NCI-H2081 (cell line): ENCODE measurements at regions not wholly inside any gene's neighbourhood (a gene's known extent, or its start where the extent isn't known, plus 50 kb on each side); places are given as distances from the start of the nearest gene placed in this dataset.

Experiments used
- DNase-seq, 2 experiments: peaks; one replicate each; lab custom pipeline; 2025; lab: John Stamatoyannopoulos, UW

DNA sequence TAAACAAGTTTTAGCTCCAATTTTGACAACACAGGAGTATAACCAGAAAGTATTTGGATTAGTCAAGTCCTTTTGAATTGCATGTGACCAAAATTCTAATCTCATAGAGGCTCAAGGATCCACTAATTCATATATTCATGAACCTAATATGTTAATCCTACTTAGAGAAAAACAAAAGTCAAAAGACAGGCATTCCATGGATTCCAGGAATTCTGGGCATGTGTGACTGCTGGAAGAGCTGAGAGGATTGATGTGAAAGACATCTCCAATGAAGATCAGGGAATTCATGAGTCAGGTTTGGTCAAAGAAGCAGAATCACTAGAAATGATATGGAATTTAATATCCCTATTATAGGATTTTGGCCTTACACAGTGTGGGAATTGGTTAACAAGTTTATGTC, 1494.6 kb upstream of the DDX18 start:
- no peak for DNase-seq

GRCh38 chr2:116329280-116329679, 1485.2 kb upstream of the DDX18 start:
- DNase-seq: no peak

GRCh38 chr2:116340690-116341089, 1473.8 kb upstream of the DDX18 start:
- DNase-seq: no peak

DNA sequence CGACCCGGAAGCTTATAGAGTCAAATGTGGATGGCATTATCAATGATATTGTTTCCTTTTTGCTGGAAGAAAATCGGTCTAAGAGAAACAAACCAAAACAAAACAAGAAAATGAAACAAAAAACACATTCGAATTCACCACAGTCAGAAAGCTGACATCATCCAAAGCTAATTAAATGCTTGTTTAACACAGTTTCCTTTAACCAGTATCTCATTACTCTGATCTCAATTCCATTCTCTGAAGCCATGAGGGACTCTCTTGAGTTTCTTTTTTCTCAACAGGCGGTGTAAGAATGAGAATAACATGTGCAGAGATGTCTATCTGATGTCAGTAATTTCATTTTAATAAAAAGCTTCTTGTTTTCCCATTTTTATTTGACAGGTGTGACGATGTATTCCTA, 1448.3 kb upstream of the DDX18 start:
- no peak for DNase-seq

- no peak for DNase-seq
Measured at GRCh38 chr2:116378786-116379185, 1435.7 kb upstream of the DDX18 start.

- no peak for DNase-seq
Measured at GRCh38 chr2:116411211-116411610, 1403.3 kb upstream of the DDX18 start.

GRCh38 chr2:116413659-116414058, 1400.8 kb upstream of the DDX18 start:
- no peak for DNase-seq

- DNase-seq: no peak
Measured at GRCh38 chr2:116416731-116417377, 1397.6 kb upstream of the DDX18 start.

DNA sequence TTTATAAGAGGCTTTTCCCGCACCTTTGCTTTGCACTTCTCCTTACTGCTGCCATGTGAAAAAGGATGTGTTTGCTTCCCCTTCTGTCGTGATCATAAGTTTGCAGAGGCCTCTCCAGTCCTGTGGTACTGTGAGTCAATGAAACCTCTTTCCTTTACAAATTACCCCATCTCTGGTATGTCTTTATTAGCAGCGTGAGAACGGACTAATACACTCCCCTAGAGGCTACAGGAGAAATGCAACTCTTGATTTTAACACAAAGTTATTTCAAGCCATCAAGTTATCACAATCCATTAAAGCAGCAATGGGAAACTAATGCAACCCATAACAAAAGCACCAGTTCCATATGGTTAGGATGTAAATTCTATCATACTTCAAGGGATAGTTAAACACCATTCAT, 1378.8 kb upstream of the DDX18 start:
- DNase-seq: no peak

GRCh38 chr2:116440104-116440653, 1374.3 kb upstream of the DDX18 start:
- DNase-seq: no peak

GRCh38 chr2:116442418-116442817, 1372.1 kb upstream of the DDX18 start:
- DNase-seq: no peak

DNA sequence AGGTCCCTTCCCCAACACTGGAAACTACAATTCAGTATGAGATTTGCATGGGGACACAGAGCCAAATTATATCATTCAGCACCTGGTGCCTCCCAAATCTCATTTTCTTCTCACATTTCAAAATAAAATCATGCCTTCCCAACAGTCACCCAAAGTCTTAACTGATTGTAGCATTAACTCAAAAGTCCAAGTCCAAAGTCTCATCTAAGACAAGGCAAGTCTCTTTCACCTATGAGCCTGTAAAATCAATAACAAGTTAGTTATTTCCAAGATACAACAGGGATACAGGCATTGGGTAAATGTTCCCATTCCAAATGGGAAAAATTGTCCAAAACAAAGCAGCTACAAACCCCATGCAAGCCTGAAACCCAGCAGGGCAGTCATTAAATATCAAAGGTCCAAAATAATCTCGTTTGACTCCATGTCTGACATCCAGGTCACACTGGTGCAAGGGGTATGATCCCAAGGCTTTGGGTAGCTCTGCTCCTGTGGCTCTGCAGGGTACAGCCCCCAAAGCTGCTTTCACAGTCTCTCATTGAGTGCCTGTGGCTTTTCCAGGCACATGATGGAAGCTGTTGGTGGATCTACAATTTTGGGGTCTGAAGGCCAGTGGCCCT, 1370.1 kb upstream of the DDX18 start:
- no peak for DNase-seq

DNA sequence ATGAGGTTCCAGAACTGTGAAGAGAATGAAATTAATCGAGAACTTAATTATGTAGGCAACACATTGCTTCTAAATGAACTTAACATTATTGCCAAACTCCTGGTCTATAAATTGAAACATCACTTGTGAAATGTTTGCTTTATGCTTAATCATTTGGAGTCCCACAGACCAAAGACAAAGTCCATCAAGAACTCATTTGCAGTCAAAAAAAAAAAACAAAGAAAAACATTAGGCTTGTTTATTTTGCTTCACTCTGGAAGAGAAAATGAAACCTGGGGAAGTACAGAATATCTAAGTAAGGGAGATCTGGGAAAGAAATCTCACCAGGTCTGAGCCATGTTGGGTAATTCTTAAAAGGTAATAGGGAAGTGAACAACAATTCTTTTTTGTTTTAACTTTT, 1363.5 kb upstream of the DDX18 start:
- no peak for DNase-seq

DNA sequence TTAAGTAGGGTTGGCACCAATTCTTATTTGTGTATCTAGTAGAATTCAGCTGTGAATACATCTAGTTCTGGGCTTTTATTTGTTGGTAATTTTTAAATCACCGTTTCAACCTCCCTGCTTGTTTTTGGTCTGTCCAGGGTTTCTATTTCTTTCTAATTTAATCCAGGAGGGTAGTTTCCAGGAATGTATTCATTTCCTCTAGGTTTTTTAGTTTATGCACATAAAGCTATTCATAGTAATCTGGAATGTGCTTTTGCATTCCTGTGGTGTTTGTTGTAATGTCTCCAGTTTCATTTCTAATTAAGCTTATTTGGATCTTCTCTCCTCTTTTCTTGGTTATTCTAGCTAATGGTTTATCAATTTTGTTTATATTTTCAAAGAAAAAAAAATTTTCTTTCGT, 1361.8 kb upstream of the DDX18 start:
- no peak for DNase-seq

DNA sequence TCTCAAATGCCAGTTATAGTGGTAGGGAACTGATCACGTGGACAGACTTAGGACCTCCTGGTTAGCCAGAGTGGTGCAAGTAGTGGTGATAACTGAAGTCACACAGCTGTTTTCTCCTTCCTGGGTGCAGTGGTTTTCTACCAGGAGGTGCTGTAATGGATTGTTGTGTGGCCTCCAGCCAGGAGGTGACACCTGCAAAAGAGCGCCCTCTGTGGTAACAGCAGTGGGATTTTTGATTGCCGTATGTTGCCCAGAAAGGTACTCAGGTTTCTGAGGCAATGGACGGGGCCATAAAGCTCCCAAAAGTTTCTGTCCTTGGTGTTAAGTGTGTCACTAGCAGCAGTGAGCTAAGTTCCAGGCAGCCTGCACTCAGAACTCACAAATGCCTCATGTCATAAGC, 1358.1 kb upstream of the DDX18 start:
- no peak for DNase-seq

- DNase-seq: peak; percentile 52 to 89
Measured at GRCh38 chr2:116467243-116467642, 1347.2 kb upstream of the DDX18 start.

DNA sequence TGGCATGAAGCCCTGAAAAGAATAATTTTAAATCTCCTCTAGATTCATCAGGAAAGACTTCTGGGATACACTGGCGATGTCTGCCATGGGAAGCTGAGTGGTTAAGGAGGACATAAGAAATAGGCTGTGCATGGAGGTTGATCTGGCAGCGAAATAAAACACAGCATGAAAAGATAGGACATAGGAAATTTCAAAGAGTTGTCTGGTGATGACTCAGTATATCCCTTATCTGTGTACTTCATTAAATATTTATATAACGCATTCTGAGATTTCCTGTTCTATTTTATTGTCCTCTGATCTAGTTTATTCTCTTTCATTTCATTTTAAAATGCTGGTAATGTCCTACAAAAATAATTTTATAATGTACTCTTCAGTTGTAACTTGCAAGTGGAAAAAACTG, 1337.3 kb upstream of the DDX18 start:
- no peak for DNase-seq

DNA sequence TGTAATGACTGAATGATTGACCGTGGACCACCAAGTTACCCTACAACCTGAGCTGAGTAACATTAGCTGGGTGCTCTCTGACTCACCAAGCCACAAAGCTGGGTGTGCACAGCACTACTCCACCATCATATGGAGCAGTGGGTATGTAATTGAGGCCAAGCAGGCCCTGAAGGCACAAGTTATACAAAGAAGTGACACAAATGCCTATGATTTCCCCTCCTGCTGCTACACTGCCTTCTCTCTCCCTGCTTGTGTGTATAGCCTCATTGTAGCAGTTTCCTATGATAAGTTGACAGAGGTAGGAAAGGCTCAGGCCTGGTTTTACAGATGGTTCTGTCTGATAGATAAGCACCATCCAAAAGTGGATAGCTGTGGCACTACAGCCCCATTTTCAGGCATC, 1327.2 kb upstream of the DDX18 start:
- DNase-seq: no peak

GRCh38 chr2:116489292-116489691, 1325.2 kb upstream of the DDX18 start:
- no peak for DNase-seq

- DNase-seq: no peak
Measured at GRCh38 chr2:116489944-116490343, 1324.5 kb upstream of the DDX18 start.

DNA sequence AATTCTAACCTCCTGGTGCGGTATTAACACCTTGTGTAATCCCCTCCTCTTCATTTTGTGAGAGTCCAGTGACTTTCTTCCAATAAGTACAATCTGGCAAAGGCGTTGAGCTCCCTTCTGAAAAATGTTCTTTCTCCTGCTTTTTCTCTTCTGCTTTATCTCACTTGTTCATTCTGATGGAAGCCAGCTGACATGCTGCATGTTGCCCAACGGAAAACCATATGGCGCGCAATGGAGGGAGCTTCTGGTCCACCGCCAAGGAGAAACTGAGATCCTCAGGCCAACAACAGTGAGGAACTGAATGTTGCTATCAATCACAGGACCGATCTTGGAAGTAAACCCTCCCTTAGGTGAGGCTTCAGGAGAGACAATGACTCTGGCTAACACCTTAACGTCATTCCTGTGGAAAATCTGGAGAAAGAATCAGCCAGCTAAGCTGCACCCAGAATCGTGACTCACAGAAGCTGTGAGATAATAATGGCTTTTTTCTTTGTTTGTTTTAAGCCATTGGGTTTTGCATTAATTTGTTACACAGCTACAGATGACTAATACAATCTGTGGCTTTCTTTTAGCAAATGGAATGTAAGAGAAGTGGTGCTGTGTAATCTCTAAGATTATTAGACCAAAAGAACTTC, 1323.9 kb upstream of the DDX18 start:
- no peak for DNase-seq

DNA sequence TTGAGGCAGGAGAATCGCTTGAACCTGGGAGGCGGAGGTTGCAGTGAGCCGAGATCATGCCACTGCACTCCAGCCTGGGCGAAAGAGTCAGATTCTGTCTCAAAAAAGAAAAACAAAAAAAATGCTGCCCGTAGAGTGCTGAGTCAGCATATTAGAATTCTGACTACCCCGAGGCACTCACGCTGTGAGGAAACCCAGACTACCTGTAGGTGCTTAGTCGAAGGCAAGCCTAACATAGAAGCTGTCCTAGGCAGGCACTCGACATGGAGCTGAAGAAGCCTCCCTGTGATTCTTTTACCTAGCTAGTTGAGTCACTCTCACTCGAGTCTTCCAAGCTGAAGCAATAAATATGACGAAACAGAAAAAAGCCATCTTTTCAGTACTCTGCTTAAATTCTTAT, 1323.2 kb upstream of the DDX18 start:
- DNase-seq: no peak

- DNase-seq: peak; percentile 27 to 81
Measured at GRCh38 chr2:116499389-116499788, 1315.1 kb upstream of the DDX18 start.
